ENCODE measurements at regions not wholly inside any gene's neighbourhood (a gene's known extent, or its start where the extent isn't known, plus 50 kb on each side); places are given as distances from the start of the nearest gene placed in this dataset.

GRCh38 chr21:17690078-17690494 is 77.4 kb upstream of the BTG3 start (continued):
- TF ChIP-seq SMAD4 (CRISPR knock-in tag; conservative IDR thresholded peaks at IDR 0.05) (peak; percentile 96), ZNF668 (CRISPR knock-in tag; IDR thresholded peaks at IDR 0.05) (peak; percentile 91), ZFX (CRISPR knock-in tag; IDR thresholded peaks at IDR 0.05) (no peak), EGR1 (conservative IDR thresholded peaks at IDR 0.05) (no peak), HDGF (IDR thresholded peaks at IDR 0.05) (no peak), ZBTB26 (CRISPR knock-in tag; IDR thresholded peaks at IDR 0.05) (no peak), MLLT1 (IDR thresholded peaks at IDR 0.05) (no peak), ZFP30 (CRISPR knock-in tag; IDR thresholded peaks at IDR 0.05; ENCODE audit: borderline replicate concordance) (no peak), ZKSCAN3 (CRISPR knock-in tag; IDR thresholded peaks at IDR 0.05) (no peak), CBX1 (IDR thresholded peaks at IDR 0.05; ENCODE audit: low read depth) (no peak), RBM25 (IDR thresholded peaks at IDR 0.05; ENCODE audit: low read depth, low read length, severe bottlenecking) (no peak), KDM1A (IDR thresholded peaks at IDR 0.05) (no peak), CBX5 (IDR thresholded peaks at IDR 0.05; ENCODE audit: borderline replicate concordance, low read depth) (no peak), ELK3 (CRISPR knock-in tag; IDR thresholded peaks at IDR 0.05) (no peak), ZC3H8 (IDR thresholded peaks at IDR 0.05) (no peak), PCBP2 (IDR thresholded peaks at IDR 0.05; ENCODE audit: low read depth, low read length, poor library complexity, severe bottlenecking) (no peak), POLR2B (IDR thresholded peaks at IDR 0.05; ENCODE audit: low read depth, partially characterized antibody) (no peak)
